Activated CD4-positive, alpha-beta T cell treated with anti-CD3 and anti-CD28 coated beads for 48 hours (primary cell): ENCODE measurements at regions not wholly inside any gene's neighbourhood (a gene's known extent, or its start where the extent isn't known, plus 50 kb on each side); places are given as distances from the start of the nearest gene placed in this dataset.

ENCODE experiments used
- DNase-seq: peaks from one replicate; pipeline ENCODE4 v3.0.0-alpha.2; 2020

- no peak for DNase-seq
These were observed 320.3 kb upstream of the CLINT1 start for GRCh38 chr5:158179271-158179670.

DNA sequence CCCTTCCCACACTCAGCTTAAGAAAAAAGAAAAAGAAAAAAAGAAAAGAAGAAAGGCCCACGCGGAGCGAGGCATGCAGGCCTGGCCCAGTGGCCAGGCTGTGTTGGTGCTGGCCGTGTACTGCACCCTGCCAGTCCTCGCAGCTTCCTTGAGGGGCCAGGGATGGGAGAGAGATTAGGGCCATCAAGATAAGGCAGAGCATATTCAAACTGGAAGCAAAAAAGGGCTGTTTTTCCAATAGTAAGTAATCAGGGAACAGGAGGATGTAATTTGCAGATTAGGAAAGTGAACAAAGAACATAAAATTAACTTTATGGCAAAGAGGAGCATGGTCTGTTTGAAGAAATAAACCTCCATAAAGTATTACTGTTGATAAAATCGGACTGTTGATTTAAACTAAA, 319.6 kb upstream of the CLINT1 start:
- DNase-seq = no peak

DNA sequence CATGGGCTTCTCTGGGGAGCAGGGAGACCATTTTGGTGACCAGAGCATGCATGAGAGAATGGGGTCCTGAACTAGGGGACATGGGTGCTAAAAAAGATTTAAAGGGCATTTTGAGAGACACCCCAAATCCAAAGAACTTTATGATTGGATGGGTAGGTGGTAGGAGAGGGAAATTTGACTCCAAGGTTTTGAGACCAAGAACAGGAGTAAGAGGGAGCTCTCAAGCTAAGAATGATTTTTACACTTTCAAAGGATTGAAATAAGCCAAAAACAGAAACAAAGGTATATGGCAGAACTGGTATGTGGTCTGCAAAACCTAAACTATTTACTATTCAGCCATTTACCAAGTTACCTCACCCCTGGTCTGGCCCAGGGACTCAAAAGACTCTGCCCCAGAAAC, 318.2 kb upstream of the CLINT1 start:
- DNase-seq = no peak

DNA sequence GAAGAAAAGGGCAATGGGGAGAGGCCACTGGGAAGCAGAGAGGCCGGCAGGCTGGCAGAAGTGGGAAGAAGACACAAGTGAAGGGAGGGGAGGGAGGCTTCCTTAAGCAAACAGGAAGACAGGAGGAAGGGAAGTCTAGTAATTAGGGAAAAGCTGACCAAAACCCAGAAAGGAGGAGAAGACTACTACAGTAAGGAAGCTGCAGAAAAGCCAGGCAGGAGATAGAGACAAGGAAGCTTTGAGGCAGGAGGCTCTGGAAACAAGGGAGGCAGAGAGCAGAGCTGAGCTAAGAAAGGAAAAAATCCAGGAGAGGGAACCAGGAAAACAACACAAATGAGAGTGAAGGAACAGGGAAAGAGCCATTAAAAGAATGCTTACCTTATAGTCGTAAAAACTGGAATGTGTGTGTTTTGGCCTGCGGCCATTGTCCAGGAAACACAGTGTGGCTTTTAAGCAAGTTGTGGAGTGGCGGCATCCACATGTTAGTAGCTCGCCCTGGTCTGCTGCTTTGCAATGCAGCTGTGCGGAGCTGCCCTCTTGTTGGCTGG, 317.1 kb upstream of the CLINT1 start:
- no peak for DNase-seq

DNA sequence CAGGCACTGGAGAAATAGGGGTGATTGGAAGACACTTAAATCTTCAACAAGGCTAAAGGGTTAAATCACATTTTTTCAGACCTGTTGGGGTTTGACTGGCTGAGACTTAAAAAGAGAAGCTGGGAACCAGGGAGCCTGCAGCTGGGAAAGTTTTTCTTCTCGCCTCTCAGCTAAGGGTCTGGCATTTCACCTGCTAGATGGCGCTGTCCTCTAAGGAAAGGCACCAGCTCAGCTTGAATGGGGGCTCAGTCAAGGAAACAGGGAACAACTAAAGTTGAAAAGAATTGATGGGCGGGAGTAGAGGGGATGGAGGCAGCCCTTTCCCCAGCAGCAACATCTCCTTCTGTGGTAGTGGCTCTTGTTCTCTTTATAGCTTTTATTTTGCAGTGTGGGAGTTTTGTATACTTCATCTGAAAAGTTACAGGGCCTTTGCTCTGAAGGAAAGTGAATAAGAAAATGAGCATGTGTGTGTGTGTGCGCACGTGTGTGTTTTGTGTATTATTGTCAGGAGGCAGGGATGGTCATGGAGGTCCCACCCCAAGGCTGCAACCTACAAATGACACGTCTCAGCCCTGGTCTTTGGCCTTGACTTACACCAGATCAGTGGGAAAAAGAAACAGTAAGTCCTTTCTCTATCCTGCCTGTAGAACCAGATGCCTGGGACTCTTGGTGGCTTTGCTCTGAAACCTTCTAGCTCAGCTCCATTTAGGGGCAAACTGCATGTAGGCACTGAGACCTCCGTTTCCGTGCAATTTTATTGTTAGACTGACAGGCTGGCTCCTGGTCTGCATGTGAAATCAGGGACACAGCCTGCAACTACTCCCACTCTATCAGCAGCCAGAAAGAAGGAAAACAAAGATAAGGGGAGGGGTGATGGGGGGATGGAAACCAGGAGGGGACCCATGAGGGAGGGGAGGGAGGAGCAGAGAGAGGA, 316.2 kb upstream of the CLINT1 start:
- peak; percentile 69 for DNase-seq

GRCh38 chr5:158174026-158174425, 315.1 kb upstream of the CLINT1 start:
- no peak for DNase-seq

GRCh38 chr5:158172005-158172404, 313.1 kb upstream of the CLINT1 start:
- DNase-seq = no peak

GRCh38 chr5:158170534-158170933, 311.6 kb upstream of the CLINT1 start:
- no peak for DNase-seq

GRCh38 chr5:158170060-158170459, 311.1 kb upstream of the CLINT1 start:
- DNase-seq = no peak

DNA sequence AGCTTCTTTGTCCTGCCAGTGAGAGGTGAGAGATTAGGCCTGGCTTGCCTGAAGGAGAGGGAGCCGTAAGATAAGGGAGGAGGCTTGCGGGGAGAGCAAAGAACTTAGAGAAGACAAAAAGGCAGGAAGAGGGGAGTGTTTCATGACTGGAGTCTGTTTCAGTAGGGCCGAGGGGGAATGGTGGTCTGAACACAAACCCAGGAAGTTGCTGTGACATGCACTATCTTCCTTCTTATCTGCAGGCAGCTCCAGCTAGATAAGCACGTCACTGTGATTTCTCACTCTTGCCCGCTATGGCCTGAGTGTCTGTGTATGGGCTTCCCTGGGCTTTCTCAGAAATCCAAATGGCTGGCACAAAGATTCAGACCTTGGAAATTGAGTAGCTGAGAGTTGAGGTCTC, 307.5 kb upstream of the CLINT1 start:
- DNase-seq = no peak

- DNase-seq = no peak
These were observed 306.7 kb upstream of the CLINT1 start for GRCh38 chr5:158165647-158166046.

DNA sequence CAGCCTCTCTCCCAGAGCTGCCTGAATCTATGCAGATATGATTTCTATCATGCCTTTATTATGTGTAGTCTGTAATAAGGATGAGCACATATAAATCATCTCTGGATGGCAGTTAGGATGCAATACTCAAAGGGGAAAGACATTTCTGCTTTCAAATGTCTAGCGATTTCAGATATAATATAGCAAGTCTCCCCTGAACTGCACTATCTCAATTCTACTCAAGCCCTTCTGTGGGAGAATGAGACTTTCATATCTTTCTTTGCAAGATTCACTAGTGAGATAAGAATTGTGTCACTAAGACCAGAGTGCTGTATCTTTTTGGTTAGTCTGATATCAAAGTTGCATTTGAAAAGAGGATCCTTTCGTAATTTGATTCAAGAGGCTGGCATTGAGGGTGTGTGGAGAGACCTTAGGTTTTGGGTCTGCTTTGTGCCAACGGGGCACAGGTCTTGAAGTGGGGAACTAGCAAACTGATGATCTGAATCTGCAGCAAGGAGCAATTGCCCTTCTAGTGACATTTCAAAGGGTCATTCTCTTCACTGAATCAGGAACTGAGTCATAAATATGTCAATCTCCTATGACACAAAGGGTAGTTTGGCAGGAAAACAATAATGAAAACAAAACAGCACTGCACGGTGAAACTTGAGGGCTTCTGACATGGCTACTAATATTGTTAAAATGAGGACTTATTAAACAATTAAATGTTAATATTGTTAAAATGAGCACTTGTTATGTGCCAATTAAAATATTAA, 305.5 kb upstream of the CLINT1 start:
- no peak for DNase-seq

DNA sequence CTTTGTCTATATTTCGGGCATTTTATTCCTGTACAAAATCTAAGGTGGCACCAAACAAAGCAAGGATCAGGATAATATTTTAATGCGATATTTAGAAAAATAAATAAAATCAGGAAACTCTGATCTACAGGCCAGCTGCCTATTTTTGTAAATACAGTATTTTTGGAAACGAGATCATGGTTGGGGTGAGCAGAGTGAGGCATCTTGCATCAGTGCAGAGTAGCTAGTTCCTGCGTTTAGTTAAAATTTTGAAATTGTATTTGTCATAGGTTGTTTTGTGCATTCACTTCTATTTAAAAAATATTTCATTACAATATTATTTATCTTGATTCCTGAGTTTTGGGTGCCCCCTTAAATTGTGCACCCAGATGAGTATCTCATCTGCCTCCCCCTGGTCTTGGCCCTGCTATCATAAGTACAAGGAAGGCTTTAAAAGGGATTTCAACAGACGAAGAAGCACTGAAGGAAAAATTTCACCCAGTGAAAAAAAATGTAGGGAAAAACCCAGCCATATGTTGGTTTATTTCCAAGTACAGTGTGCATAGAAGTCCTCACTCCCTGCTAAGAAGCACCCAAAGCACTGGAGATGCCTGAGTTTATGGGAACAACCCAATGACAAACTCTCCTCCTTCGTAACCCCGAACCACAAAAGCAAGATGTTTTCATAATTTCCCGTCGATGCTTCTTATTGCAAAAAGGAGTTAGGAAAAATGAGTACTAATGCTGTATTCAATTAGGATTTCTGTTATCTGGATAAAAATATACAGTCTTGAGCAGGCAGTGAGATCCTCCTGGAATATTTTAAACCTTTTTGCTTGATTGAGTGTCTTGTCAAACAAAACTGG, 304.7 kb upstream of the CLINT1 start:
- DNase-seq = no peak

DNA sequence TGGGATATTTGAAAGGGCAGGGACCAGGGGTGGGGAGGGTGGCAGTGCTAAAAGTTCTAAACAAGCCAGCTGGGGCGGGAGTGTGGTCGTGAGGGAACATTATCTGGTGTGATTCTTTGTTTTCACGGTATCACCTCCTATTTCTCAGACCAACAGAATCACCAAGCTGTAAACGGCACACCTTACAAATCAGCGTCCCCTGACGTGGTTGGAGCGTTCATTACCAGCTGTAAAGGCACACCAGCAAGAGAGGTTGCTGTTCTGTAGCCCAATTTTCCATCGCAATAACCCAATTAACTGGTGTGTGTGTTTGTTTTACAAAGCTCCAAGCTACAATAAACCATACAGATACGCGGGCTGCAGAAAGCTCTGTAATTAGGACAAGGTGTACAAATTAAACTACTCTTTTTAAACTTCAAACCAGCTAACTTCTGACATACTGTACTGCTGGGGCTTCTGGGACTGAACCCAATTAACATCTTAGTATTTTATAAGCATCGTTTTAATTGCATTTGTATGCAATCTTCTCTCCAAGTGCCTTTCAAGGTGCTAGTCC, 303.6 kb upstream of the CLINT1 start:
- no peak for DNase-seq

DNA sequence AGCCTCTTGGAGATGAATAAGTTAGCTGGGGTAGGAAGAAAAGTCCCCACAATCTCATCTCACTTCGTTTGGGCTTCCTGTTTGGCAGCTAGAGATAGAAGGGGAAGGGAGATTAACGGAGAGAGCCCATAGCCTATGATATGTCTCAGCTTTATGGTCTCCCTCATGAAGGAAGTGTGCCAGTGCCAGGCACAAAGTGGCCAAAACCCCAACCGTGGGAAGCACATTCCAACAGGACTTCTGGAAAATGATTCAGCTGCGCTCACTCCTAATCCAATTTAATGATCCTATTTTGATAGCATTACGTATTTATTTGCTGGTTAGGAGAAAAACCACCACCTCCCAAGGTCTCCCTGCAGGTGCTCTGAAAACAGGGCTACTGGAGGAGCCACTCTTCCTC, 303.1 kb upstream of the CLINT1 start:
- no peak for DNase-seq

DNA sequence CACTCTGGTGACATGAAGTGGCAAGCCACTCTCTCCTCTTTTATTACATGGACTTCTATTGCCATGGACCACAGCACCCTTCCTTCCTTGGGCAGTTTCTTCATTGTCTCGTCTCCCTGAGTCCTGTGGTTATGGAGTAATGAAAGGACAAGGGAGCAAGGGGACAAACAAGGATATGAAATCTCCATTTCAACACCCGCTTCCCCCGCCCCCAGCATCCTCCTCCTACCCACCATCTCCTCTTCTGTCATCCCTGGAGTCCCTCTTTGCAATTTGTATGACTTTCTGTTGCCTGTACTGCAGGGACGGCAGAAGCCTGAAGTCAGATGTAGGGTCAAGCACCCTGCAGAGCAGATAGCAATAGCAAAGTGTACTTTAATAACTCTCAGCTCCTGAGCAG, 300.7 kb upstream of the CLINT1 start:
- DNase-seq = no peak

- DNase-seq = no peak
These were observed 297.0 kb upstream of the CLINT1 start for GRCh38 chr5:158155811-158156505.

DNA sequence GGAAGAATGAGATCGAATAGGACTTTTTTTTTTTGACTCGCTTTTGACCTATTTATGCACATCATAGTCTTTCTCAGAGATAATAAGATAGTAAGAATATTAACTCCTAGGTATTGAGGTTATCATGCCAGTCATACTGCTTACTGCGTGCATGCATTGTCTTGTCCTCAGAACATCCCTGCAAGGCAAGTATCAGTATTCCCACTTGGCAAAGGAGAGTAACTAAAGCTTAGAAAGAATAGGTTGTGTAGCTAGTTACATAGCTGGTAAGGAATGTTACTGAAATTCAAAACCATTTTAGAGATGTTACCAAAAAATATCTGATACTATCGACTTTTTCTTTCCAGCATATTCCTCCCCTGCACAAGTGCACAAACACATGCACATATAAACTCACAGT, 296.1 kb upstream of the CLINT1 start:
- no peak for DNase-seq

DNA sequence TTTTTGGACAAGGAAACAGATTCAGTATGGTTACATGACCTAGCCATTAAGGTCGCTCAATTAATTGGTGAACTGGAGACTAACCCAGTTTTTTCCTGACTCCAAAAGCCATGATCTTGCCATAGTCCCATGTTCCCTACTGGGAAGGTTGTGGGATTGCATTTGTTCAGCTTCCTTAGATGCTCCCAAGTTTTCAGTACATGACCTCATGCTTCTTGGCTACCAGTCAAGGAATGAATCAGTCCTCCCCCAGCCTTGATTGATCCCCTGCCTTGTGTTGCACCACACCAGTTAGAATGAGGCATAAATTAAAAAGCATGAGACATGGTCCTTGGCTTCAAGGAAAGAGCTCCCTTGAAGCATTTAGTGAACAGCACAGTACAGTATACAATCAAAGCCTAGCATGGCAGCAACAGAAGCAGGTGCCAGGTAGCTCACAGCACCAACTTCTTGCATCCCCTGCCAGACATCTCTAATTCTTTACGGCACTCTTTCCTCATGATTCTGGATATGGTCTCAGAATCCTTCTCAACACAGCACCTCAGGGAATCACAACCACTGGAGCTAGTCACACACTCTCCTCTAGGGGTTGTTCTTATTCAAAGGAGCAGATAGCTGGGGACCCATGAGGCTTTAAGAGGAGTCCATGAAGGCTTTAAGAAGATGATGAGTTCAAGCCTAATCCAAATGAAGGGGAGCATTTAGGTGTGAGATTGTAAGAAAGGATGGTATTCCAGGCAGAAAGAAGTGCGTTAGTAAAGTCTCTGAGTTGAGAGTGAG, 295.5 kb upstream of the CLINT1 start:
- no peak for DNase-seq

DNA sequence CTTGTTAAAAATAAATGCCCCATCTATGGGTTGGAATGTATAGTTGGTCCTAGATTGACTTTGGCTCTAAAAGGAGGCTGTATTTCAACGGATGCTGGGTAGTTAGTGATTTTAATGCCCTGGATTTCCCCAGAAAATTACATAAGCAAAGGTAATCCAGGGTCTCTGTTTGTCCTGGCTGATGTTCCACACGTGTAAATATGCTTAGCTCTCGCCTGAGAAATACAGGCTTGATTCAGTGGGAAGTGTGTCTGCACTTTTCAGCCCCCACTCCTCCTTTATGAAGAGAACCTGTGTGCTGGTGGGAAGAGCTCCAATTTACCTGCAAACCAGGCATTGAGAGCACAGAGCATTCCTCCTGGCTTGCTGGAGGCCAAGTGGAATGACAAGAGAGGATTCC, 294.6 kb upstream of the CLINT1 start:
- DNase-seq = no peak

GRCh38 chr5:158152136-158152535, 293.2 kb upstream of the CLINT1 start:
- DNase-seq = no peak
